8988T (cell line): ENCODE measurements at regions not wholly inside any gene's neighbourhood (a gene's known extent, or its start where the extent isn't known, plus 50 kb on each side); places are given as distances from the start of the nearest gene placed in this dataset.
A peak's percentile ranks its signal among the peaks of the same experiment; 100 is the strongest.
"Not testable (repeated sequence)": the region's sequence is repeated elsewhere in the genome, so short reads cannot be mapped to it uniquely, and the experiment has no call there.

Experiments
- DNase-seq: peaks from one replicate; pipeline ENCODE4 v3.0.0; 2011

DNA sequence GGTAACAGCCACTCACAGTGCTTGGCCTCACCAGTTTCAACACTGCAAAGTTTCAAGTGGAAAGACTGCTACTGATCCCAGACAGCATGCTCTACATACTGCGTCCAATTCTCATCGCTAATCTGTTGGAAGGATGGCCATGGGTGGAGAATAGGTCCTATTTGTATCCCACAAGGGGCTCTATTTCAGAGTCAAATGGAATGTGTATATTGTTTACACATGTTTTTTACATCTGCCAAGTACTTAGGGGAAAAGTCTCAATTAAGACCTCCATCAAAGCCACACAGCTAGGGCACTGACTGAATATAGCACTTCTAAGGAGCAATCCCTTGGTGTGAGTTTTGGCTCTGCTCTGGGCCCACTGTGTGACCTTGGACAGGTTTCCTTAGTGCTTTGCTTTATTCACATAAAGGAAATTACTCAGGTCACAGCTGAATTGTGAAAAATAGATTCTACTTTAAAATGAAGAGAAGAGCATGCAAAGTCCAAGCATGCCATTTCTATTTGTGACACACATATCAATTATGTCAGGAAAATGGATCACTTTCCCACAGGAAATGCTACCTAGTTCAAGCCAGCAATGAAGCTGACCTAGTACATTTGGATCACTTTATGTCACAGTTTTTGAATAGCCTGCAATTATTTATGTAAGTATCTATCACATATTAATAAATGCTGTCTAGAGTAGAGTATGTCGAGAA, 112.9 kb upstream of the STK17B start:
- DNase-seq: no peak

DNA sequence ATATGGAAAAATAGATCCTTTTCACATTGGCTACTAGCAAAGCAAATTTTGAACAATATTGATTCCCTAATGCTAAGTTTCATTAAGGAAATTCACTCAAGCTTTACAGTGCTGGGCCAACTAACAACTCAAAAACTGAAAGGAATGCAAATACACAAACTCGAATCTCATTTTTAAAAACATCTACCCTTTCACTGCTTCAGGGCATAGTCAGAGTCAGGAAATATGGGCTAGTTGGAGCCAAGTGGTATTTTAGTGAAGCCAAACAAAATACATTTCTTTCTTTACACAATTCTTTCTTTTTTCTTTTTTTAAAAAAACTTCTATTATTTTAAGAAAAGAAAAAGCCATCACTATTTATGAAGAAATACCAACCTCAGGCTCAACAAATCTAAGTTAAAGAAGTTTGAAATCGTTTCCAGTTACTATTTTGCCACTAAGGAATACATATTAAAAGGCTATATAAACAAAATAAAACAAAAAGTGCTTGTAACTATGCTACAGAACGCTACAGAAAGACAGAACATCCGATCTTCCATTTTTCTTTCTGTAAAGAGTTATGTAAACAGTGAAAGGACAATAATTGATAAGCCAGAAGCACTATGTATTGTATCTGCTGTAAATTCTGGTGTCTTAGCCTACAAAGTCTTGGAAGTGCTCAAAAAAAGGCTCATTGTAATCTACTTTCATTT, 113.6 kb upstream of the STK17B start:
- DNase-seq: no peak

DNA sequence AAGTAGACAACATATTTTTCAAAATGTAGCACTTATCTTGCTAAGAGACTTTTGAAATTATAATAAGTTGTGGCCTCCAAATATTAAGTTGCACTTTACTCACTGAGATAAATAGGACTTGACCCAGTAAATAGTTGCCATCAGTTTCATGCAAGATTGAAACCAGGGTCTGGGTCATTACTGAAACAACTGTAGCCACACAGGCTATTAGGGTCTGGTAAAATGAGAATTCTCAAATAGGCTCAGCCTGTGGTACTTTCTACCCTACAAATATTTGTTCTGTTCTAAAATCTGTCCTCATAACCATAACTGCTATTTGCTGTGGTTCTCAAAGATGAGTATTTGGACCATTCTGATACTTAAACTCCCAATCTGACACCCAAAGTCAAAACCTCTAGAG, 115.4 kb upstream of the STK17B start:
- DNase-seq: no peak

DNA sequence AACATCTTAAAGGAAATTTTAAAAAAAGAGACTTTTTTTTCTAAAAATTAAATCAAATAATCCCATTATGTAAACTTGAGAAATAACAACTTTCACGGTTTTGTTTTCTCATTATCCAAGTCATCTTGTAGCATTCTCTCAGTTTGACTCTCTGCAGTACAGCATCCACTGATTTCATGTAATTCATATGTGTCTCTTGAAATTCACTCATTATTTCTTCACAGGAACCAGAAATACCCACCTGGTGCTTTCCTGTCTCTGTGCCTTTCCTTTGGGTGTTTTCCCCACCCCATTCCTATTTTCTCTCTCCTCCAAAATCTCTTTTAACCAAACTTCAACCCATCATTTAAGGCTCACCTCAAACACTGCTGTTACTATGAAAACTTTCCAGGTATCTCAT, 116.1 kb upstream of the STK17B start:
- no peak for DNase-seq

DNA sequence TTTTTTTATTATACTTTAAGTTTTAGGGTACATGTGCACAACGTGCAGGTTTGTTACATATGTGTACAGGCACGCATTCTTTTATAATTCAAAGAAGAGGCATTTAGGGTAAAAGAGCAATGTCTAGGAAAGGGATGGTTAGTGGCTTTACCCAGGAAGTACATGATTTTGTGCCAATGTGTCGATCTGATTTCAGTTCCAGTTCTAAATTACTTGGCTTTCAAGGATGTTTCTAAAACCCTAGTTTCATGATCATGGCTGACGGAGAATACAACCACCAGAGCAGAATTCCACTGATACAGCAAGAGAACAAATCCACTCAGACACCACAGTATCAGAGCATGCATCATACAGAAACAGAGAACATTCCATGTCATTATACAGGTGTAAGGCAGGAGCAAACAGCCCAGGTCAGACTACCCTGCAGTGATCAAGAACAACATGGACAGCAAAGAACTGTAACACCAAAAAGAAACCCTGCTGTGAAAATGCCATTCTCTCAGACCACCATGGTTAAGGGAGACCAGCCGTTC, 116.7 kb upstream of the STK17B start:
- no peak for DNase-seq

DNA sequence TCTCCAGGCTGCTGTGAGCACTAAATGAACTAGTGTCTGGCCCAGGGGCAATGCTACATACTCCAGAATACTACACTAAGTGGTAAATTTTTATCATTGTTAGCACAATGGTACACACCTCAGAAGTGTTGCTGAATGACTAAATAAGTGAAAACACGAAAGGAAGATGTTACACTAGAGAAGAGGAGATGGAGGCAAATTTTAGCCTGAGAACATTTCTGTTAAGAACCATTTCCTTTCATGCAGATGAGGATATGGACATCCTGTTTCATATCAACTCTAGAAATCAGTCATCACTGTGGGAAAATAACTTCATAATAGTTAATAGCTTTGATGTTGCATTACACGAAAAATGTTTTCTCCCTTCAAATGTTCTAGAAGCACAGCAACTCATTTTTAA, 117.6 kb upstream of the STK17B start:
- DNase-seq: no peak

DNA sequence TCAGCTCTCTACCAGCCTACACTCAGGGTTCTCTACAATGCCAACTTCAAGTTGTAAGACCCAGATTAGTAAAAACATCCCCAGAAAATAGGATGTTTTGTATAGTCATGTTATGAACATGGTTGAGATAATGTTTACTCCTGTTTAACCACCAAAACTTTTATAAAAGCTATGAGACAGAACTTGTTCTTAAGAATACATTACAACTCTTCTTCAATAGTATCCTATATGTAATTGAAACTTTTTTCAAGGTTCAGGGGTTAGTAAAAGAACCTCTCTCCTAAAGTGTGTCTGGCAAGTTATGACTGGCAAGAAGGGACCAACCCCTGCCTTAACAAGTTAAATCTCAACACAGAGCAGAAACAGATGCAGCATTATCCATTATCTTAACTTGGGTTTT, 118.8 kb upstream of the STK17B start:
- no peak for DNase-seq

DNA sequence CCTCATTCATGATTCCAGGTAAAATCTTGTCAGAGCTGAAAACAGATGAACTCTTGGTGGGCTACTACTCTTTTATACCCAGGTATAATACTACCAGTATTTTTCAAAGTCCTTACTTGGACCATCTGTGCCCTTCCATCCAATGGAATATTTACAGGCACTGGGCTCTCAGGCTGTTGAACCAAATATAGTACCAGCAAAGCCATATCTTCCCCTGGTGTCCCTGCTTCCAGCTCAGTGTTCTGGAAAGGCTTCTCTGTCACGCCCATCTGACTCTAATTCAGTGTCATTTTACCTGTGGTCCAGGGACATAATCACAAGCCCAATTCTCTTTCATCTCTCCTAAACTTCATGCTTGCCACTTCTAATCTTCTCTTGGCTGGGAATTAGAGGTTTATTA, 119.2 kb upstream of the STK17B start:
- DNase-seq: no peak

DNA sequence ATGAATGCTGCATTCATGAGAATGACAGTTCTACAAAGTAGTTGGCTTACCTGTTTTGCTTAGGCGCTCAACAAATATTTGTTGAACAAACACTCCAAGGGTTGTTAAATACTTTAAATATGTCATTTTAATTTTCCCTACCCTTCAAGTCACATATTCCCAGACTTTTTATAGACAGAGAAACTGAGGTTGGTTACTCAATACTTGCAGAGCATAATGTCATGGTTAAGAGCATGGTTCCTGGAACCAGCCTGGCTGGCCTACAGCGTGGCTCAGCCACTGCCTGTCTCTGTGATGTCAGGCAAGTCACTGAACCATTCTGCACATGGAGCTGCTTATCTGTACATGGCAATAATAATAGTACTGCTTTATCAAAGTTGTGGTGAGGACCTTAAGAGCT, 120.0 kb upstream of the STK17B start:
- DNase-seq: no peak

DNA sequence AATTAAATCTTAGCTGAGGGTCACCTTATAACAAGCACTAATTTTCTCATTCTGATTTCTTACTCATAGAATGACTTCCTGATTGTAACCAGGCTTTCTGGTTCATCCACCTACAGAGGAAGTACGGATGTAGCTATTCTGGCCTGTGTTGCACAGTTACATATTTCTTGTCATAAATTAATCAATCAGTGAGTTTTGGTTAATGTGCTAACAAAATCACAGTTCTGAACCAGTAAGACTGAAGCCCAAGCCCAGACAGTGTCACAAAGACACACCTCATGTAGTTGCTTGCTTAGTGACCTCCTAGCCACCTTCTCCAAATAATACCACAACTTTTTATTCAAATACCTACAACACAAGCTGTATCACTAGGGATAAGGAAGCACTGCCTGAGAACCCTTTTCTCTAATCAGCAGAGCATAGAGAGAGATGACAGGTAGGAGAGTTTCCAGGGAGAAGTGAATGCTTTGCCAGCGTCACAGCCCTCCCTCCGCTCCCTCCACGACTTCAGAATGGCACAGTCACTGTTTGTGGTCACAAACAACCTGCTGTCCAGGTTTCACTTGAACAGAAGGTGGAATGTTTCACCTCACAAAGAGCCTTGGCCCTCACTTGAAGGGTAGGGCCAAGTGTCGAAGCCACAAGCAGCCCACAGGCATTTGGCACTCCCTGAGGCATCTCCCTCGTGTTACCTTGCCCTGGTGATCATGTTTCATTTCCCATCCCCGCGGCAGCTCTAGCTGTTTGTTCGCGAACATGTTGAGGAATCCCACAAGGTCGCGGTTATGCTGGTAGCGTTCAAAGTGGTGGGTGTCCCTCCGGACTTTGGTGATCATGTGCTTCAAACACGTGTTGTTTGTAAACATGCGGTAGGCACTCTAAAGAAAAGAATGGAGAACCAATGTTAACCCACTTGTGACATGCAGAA, 120.8 kb upstream of the STK17B start:
- DNase-seq: no peak

DNA sequence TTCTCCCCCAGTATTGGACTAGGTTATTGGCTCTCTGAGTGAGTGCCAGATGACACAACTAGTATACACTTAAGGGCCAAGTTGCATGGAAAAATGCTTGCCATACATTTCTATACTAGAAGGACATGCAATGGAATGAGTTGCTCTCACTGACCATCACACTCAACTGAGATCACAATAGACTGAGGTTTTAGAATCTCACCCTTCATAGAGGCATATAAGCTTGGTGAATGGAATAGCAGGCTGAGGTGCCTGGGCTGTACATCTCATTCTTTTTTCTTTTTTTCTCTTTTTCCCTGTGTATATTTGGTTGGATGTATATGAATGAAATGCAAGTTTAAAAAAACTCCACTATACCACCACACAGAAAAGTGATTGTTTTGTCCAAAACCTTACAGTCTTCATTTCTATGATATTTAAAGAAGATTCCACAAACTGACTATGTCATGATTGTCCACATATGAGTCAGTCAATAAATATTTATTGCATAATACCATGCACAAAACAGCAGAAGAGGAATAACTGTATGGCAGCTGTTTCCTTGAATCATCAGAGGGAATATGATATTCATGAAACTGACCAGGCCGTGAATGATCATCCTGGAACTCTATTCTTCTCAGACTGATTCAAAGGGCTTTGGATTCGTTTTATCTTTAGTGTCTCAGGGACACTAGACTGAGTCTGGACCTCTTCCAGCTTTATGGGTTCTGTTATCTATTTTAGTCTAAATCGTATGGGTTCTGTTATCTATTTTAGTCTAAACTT, 122.6 kb upstream of the STK17B start:
- peak; percentile 10 for DNase-seq

DNA sequence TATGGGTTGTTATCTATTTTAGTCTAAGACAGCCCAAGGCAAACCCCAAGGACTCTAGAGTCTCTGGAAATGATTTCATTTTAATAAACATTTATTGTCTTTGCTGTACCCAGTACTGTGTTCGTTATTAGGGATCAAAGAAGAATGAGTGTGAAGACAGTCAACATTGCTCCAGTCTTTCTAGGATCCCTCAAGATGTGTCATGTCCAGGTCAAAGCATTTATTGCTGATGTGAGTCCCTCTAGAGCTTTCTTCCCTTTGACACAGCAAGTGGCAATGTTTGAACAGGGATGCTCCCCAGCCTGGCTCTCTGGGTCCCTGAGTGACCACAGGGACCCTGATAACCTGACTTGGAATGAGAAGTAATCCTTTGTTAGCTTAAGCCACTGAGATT, 123.1 kb upstream of the STK17B start:
- no peak for DNase-seq

DNA sequence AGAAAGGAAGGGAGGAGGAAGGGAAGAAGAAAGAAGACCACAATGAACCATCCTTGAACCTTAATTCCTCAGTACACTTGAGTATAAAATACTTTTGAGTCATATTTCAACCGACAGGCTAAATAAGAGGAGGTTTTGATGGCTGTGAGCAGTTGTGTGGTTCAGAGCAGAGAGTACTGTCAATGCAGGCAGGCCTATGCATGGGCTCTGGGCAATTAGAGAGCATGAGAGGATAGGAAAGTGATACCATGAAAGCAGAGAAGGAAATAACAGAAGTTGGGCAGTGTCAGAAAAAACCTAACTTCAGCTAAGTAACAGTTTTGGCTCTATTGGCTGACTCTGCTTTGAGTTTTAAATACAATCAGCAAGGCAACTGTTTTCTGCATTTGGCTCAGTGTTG, 123.6 kb upstream of the STK17B start:
- DNase-seq: no peak

DNA sequence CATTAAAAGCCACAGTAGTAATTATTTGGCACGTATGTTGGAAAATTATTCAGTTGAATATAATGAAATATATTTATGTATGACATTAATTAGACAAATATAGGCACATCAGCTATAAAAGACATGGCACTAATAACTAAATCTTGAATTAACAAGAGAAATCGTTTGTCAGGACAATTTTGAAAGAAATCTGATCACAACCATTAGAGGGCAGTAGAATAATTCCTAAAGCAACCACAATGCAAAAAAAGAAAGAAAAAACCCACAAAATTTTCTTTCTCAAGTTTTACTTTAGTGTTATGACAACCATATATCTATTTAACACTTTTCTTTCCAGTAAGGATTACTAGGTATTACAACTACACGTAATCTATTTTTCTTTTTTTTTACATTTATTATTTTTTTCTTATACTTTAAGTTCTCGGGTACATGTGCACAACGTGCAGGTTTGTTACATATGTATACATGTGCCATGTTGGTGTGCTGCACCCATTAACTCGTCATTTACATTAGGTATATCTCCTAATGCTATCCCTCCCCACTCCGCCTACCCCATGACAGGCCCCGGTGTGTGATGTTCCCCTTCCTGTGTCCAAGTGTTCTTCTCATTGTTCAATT, 126.8 kb upstream of the STK17B start:
- not testable (repeated sequence) for DNase-seq

DNA sequence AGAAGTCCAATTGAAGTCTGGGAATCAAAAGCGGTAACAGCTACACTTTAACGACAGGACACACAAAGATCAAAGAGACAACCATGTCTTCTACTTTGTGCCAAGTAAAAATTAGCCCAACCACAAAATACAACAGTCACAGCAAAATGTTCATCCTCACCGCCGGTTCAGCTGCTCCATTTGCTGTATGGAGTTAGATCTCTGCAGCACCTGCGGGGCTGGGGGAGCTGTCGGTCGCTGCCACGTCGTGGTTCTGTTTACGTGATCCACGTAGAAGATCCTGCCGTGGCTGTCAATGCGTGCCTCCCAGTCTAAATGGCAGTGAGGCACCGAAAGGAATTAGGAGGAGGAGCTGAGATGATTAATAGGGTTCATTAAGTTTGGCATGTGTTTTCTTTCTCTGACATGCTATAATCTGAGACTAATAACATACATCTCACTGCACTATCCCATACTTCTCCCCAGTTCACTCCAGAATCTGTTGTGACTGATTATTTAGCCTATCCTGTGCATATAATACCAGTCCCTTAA, 136.5 kb upstream of the STK17B start:
- DNase-seq: no peak

DNA sequence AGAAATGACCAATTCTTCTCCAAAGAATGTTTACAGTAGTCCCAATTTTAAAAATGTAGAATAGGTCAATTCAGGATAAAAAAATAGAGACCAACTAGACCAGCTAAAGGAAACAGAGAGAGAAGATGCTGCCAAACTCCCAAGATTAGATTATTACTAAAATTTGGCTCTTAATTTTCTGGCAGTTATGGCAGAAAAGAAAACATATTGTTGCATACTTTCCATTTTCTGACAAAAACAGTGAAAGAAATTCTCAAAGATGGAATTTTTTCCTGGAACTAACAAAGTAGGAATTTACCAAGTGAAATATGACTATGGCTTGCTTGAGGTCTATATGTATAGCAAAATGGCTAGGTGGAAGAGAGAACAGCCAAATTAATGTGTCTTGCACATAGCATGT, 138.3 kb upstream of the STK17B start:
- no peak for DNase-seq

DNA sequence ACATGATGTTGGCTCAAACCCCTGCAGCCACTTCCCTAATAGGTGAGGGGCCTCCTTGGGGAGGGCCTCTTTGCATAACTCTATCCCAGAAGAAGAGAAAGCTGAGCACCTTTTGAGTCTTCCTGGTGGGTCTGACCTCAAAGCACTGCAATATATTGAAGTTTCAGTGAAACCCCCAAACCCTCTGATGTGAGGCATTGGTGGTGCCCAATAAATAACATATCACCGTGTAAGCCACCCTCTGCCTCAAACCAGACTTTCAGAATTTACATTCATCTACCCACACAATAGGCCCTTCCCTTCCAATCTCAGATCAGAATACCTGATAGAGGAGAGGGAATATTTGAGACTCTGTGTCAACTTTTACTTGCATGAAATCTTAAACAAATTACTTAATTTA, 142.8 kb upstream of the STK17B start:
- no peak for DNase-seq

DNA sequence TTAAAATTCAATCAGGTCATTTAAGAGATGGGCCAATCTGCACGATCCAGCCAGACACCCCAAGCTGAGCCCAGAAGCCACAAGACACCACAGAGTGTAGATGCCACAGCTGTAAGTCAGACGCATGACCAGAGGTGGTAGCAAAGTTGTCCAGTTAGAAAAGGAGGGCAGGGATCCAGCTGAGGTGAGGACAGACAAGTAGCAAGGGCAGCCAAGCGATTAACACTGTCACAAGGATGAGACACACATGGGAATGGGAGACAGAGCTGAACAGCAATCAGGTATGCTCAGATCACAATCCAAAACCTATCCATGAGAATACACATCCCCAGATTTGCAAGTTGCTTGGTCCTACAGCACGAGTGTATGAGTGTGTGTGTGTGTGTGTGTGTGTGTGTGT, 143.4 kb upstream of the STK17B start:
- DNase-seq: no peak

DNA sequence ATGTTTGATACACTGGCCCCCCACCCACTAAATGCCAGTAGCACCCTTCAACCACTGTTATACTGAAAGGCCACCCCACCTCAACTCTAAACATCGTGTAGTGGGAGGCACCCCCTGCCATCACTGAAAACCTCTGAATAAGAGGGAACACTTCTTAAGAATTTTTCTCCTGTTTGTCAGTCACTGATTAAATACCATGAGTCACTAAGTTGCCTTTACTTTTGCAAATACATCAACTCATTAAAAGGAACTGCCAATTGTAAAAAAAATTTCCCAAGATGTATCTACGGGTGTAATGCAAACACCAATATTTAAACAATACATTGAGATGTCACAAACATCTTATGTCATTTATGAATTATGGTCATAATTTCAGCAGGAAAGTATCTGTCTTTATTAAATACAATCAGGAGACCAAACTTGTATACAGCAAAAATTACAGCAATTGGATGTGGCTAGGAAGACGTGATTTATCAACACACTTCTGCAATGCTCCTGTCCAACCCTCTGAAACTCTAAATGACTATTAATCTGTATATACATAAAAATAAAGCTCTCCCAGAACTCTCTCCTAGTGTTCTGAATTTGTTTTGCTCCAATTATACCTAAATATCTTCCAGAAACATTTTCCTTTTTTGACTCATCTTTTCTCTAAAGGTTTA, 144.1 kb upstream of the STK17B start:
- DNase-seq: no peak

DNA sequence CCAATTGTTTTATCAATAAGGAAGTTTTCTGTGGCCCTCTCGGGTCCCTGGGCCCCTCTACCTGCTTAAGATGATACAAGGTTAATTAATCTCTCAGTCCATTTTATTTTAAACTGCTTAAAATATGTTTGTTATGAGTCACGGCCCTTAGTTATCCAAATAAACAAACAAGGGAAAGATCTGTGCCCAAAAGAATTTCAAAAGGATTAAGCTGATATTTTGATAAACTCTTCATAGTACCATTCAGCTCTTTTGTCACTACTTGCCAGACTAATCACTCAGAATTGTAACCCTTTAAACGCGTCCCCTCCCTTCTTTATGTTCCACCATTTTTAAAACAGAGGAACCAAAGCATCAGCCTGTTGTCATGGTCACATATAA, 144.7 kb upstream of the STK17B start:
- no peak for DNase-seq
